GM21390 (cell line): ENCODE measurements at regions not wholly inside any gene's neighbourhood (a gene's known extent, or its start where the extent isn't known, plus 50 kb on each side); places are given as distances from the start of the nearest gene placed in this dataset.

Source experiments
- ATAC-seq: cut with Tn5 transposase; IDR thresholded peaks from one replicate; pipeline ENCODE4 v1.9.1; 2021; ENCODE audit not compliant: unreplicated experiment

- no peak for ATAC-seq
Measured at GRCh38 chr14:89500303-89500702, 83.3 kb upstream of the FOXN3 start.

GRCh38 chr14:89498878-89499277 lies 81.8 kb upstream of the FOXN3 start:
- ATAC-seq, result no peak

GRCh38 chr14:89495718-89496117 lies 78.7 kb upstream of the FOXN3 start:
- no peak for ATAC-seq

- peak; percentile 99 for ATAC-seq
Measured at GRCh38 chr14:89493877-89494634, 77.0 kb upstream of the FOXN3 start.

GRCh38 chr14:89493406-89493805 lies 76.4 kb upstream of the FOXN3 start:
- ATAC-seq, result no peak

- ATAC-seq, result no peak
Measured at GRCh38 chr14:89491711-89492381, 74.8 kb upstream of the FOXN3 start.

GRCh38 chr14:89490466-89490865 lies 73.4 kb upstream of the FOXN3 start:
- no peak for ATAC-seq

- no peak for ATAC-seq
Measured at GRCh38 chr14:89489761-89490437, 72.9 kb upstream of the FOXN3 start.

- no peak for ATAC-seq
Measured at GRCh38 chr14:89486961-89487360, 69.9 kb upstream of the FOXN3 start.

GRCh38 chr14:89486505-89486904 lies 69.5 kb upstream of the FOXN3 start:
- ATAC-seq, result no peak

GRCh38 chr14:89485264-89485663 lies 68.2 kb upstream of the FOXN3 start:
- no peak for ATAC-seq

- no peak for ATAC-seq
Measured at GRCh38 chr14:89484051-89484844, 67.2 kb upstream of the FOXN3 start.

- no peak for ATAC-seq
Measured at GRCh38 chr14:89481196-89481595, 64.2 kb upstream of the FOXN3 start.

- ATAC-seq, result no peak
Measured at GRCh38 chr14:89480278-89480677, 63.2 kb upstream of the FOXN3 start.

GRCh38 chr14:89479802-89480201 lies 62.8 kb upstream of the FOXN3 start:
- no peak for ATAC-seq

- ATAC-seq, result no peak
Measured at GRCh38 chr14:89477391-89477790, 60.4 kb upstream of the FOXN3 start.

- no peak for ATAC-seq
Measured at GRCh38 chr14:89476354-89476896, 59.4 kb upstream of the FOXN3 start.

GRCh38 chr14:89474464-89474863 lies 57.4 kb upstream of the FOXN3 start:
- no peak for ATAC-seq

GRCh38 chr14:89473989-89474388 lies 57.0 kb upstream of the FOXN3 start:
- no peak for ATAC-seq

GRCh38 chr14:89473569-89473968 lies 56.5 kb upstream of the FOXN3 start:
- no peak for ATAC-seq

GRCh38 chr14:89470401-89470800 lies 53.4 kb upstream of the FOXN3 start:
- no peak for ATAC-seq
